Hippocampal formation (tissue), 2 donors: ENCODE measurements at regions not wholly inside any gene's neighbourhood (a gene's known extent, or its start where the extent isn't known, plus 50 kb on each side); places are given as distances from the start of the nearest gene placed in this dataset.

ENCODE experiments used
- DNase-seq, 2 donors: peaks; one replicate each; lab custom pipeline; 2025; lab: John Stamatoyannopoulos, UW

GRCh38 chr1:216818284-216818683 is 95.1 kb upstream of the ESRRG start:
- DNase-seq, result no peak

DNA sequence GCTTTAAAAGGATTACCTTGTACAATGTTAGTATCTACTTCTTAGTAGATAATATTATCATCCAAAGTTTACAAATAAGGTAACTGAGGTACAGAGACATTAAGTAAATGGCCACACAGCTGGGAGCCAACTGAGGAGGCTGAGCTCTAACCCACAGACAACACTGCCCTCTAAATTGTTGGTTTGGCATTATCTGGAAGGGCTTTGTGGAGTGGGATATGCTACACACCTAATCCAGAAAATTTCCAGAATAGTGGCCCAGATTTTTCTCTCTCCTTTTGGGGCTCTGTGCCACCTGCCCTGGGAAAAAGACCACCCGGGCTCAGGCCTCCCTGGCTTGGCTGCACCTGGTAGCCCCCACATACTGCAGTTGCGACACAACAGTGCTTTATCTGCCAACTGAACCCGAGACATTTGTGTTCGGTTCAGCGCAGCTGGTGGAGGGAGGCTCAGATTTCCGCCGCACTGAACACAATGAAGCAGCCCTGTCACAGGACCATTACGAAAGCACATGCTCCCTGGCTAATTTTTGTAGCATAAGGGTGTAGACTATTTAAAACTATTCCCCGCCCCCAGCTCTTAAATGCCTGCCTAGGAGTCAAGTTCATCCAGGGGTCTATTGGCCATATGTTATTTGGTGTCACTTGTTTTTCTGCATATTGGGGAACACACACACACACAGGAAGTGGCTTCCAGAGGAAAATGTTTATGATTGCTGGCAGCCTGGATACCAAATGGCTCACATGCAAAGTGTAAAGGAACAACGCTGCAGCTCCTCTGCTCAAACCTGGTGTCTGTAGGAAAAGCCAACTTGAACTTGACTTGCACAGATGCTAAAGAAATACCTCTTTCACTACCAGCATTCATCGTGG is 92.3 kb upstream of the ESRRG start:
- no peak for DNase-seq

DNA sequence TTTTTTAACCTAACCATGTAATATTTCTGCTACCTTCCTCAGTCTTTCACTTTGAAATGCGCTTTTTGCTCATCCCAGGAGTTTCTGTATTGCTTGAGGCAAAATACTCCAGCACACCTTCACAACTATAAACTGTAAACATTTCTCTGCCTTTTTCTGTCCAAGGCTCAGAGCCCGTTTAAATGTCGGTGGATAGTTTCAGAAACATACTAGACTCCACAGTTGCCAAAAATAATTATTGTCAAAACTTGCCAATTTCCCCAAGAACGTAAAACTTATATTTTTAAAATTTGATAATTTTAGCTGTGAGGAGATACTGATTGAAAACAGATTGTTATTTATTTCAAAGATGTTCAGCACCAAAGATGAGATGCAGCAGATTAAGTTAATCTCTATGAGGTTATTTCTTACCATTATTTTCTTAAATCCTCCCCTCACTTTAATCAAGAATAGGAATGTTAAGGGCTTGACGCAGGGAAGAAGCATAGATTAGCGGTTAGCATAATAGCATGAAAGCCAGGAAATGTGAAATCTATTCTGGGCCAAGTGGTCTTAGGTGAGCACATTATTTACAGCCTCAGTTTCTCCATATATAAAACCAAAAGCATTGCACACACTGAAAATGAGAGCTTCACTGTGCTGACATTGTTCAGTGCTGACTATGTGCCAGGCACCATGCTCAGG is 91.5 kb upstream of the ESRRG start:
- DNase-seq, result no peak

- no peak for DNase-seq
These were observed 89.7 kb upstream of the ESRRG start for GRCh38 chr1:216812966-216813365.

DNA sequence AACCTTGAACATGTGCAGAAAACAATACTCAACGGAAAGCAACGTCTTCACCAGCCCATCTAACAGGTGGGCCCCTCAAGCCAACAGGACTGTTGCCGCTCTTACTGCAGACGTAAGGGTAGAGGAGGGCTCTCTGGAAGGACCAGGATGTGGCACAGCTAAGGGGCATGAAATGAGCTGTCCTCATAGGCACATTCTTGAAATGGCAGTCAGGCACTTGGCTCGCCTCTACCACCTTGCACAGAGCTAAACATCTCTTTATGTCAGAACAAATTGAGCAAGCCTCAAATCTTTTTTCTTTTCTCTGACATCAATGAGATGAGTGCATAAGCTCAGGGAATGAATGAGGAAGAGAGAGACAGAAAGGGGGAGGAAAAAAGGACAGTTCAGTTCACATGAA is 86.4 kb upstream of the ESRRG start:
- no peak for DNase-seq

- DNase-seq, result no peak
These were observed 84.5 kb upstream of the ESRRG start for GRCh38 chr1:216807696-216808095.

GRCh38 chr1:216805953-216806352 is 82.7 kb upstream of the ESRRG start:
- DNase-seq, result no peak

GRCh38 chr1:216805233-216805632 is 82.0 kb upstream of the ESRRG start:
- DNase-seq, result no peak

DNA sequence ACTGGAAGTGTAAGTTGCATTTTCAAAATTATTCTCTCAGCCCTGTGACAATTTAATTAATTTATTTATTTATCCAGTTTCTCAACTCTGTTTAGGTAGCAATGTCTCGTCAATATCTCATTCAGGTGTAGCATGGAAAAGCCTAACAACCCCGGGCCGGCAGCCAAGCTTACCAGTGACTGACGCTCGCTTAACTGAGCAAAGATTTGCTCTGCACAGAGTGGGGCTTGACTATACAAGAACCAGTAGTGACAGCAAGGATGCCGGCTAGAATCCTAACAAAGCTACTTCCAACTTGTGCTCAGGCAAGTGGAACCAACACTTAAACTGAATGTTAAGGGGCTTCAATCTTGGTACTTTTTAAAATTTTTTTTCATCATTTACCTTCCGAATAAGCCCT is 80.9 kb upstream of the ESRRG start:
- no peak for DNase-seq

DNA sequence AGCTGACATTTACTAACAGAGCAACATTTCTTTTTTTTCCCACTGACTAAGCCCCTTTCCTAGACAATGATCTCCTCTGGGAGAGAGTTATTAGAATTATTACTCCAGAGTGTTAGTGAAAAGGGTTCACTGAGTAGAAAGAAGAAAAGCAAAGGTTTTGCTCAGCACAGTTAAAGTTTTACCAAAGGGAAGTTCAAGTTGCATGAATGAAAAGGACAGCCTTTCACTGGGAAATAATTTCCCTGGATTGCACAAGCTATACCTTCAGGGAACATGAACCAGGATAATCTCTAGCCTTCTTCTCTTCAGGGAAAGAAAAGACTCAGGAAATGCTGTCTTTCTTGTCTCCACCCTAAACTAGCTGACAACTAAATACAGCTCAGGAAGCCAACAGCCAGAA is 71.4 kb upstream of the ESRRG start:
- DNase-seq, result no peak

DNA sequence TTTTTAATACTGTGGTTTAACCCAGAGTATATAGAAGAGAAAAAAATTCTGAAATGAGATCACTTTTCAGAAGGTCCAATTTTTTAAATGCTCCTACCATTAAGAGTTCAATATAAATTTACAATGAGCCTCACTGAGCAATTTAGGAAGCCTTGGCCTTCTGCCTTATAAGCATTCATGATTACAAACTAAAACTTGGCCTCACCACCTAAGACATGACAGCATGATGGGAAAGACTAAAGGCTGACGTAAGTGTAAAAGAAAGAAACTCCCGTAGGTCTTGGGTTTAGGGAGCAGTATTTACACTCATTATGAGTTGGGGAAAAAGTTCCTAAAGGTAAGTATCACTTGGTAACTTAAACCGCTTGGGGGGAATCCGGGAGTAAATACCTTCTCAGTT is 70.7 kb upstream of the ESRRG start:
- no peak for DNase-seq

DNA sequence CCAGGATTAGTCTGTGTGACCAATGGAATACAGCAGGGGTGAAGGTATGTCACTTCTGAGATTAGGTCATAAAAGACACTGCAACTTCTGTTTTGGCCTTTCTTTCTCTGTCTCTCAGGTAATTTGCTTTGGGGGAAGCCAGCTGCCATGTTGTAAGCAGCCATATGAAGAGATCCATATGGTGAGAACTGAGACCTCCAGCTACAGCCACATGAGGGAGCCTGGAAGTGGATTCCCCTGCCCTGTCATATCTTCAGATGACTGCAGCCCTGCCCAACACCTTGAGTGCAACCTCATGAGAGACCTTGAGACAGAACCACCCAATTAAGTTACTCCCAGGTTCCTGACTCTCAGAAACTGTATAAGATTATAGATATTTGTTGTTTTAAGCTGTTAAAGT is 70.1 kb upstream of the ESRRG start:
- no peak for DNase-seq

GRCh38 chr1:216788671-216789070 is 65.4 kb upstream of the ESRRG start:
- no peak for DNase-seq

- DNase-seq, result no peak
These were observed 62.5 kb upstream of the ESRRG start for GRCh38 chr1:216785737-216786136.

DNA sequence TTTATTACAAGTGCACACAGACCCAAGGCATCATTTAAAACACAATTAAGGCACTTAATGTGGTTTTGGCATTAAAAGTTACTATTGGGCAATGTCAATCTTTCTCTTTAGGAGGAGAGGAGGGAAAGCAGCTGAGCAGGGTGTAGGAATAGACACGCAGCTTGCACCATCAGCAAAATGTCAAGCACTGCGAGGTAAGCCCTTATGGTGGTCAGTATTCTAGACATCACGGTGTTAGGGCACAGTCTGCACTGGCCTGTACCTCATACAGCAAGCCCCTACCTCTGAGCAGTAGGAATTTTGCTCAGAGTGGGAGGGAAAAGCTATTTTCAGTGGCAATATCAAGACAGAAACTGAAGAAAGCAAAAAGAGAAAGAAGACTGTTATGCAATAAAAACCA is 62.0 kb upstream of the ESRRG start:
- no peak for DNase-seq

DNA sequence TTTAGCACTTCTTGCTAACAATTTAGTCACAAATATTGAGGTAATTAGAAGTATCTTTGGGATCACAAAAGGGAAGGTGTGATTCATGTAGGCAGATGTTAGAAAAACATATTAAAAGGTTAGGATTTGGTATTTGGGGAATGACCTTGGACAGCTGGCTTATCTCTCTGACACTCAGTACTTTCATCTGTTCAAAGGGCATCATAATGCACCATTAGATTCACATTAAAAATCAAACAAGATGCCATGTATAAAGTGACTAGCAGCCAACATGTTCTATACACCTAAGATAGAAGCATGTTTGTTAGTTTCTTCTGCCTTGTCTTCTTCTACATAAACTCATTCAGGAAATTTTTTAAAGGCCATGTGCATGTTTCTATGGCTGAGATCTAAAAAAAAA is 56.5 kb upstream of the ESRRG start:
- DNase-seq, result no peak

GRCh38 chr1:216778737-216779136 is 55.5 kb upstream of the ESRRG start:
- no peak for DNase-seq

GRCh38 chr1:216777148-216777547 is 53.9 kb upstream of the ESRRG start:
- no peak for DNase-seq
